GM18867 (cell line): ENCODE measurements at regions not wholly inside any gene's neighbourhood (a gene's known extent, or its start where the extent isn't known, plus 50 kb on each side); places are given as distances from the start of the nearest gene placed in this dataset.
"Not testable (repeated sequence)": the region's sequence is repeated elsewhere in the genome, so short reads cannot be mapped to it uniquely, and the experiment has no call there.

ENCODE experiments used
- ATAC-seq: cut with Tn5 transposase; IDR thresholded peaks from one replicate; pipeline ENCODE4 v1.9.1; 2021; ENCODE audit warnings: mild to moderate bottlenecking, moderate library complexity; ENCODE audit not compliant: unreplicated experiment

DNA sequence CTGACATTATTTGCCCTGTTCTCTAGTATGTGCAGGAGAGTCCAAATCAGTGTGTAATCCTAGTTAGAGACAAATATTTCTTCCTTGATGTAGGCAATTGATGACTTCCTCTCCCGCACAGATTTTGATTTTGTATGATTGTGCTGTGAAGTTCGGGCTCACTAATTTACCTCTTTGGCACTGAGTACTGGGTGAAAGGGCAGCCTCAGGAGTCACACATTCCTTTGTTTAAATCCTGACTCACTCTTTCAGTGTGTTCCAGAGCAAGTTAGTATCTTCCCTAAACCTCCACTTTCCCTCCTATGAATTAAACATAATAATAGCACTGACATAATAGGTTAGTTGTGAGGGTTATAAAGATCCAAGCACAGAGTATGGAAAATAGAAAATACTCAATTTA is 269.7 kb downstream of the ISL1 start:
- no peak for ATAC-seq

GRCh38 chr5:51657340-51658240 is 274.3 kb downstream of the ISL1 start:
- no peak for ATAC-seq

GRCh38 chr5:51661646-51662265 is 278.5 kb downstream of the ISL1 start:
- no peak for ATAC-seq

- ATAC-seq: no peak
These were observed 281.4 kb downstream of the ISL1 start for GRCh38 chr5:51664491-51665250.

DNA sequence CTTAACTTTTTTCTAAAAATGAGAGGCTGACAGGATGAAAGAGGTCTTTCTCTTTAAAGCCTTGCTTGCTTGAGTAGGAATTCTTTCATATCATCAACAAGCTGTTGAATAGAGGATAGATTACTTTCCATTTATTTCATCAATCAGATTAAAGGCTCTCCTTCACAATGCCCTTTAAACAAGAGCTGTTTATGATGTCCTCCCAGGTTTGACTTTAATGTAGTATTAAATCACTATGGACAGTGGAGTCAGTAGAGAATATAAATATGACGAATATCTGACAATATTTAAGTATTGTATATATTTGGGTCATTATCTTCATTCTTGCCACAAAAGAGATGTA is 282.0 kb downstream of the ISL1 start:
- no peak for ATAC-seq

DNA sequence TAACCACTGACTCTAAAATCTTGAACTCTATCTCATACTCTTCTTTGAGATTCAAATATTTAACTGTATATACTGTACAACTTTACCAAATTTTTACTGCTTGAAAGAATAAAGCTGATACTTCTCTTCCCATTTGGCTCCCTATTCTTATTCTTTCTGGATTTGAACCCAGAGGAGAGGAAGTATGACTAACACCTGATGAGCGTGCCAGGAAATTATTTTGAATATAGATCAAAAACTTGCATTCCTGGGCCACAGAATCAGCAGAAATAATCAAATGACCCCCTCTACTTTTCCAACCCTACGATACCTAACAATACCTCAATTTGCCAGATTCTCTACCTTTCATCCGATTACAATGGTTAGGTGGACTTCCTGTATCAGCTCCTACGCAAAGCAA is 285.8 kb downstream of the ISL1 start:
- no peak for ATAC-seq

- ATAC-seq: no peak
These were observed 295.1 kb downstream of the ISL1 start for GRCh38 chr5:51678330-51678729.

DNA sequence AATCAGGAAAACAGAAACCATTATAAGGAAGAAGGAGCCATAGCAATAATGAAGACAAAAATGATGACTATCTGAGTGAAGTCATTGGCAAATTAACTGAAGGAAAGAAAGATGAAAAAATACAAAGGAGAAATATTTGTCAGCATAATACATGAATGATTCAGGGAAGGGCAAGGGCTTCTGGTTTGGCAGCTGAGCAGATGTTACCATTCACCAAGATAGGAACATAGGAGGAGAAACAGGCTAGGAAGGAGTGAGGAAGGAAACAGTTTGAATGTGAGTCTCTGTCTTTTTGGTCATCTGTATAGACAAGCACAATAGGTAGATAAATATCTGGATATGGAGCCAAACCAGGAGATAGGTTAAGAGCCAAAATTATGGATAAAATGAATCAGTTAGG is 296.0 kb downstream of the ISL1 start:
- no peak for ATAC-seq

- no peak for ATAC-seq
These were observed 301.6 kb downstream of the ISL1 start for GRCh38 chr5:51684794-51685355.

- ATAC-seq: peak; percentile 56
These were observed 302.2 kb downstream of the ISL1 start for GRCh38 chr5:51685419-51685818.

- ATAC-seq: no peak
These were observed 303.4 kb downstream of the ISL1 start for GRCh38 chr5:51686622-51687021.

DNA sequence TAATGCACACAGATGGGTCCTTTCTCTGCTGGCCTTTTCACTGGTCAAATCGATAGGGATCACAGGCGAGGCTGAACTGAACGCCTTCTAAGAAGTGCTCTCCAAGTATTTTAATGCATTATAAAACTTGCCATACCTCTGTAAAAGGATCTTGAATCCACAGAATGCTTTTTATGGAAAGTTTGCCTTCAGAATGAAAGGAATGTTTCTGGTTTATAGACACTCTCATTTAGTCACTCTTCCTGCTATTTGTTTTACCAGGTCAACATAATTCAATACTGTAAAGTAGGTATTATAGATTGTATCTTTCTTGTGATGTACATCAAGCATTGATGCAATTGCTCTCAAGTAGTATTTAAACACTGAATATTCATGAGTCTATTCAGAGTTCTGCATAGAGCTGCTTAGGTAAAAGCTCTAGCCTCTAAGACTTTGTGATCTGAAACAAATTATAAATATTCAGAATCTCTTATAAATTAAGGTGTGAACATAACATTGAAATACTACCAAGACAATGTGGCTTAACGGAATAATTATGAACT is 308.4 kb downstream of the ISL1 start:
- ATAC-seq: no peak

GRCh38 chr5:51694826-51695225 is 311.6 kb downstream of the ISL1 start:
- ATAC-seq: no peak

GRCh38 chr5:51696122-51696521 is 312.9 kb downstream of the ISL1 start:
- no peak for ATAC-seq

DNA sequence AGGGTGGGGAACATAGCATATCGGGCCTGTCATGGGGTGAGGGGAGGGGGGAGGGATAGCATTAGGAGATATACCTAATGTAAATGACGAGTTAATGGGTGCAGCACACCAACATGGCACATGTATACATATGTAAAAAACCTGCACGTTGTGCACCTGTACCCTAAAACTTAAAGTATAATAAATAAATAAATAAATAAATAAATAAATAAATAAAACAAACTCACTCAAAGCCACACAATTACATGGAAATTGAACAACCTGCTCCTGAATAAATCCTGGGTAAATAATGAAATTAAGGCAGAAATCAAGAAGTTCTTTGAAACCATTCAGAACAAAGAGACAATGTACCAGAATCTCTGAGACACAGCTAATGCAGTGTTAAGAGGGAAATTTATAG is 318.8 kb downstream of the ISL1 start:
- ATAC-seq: not testable (repeated sequence)

DNA sequence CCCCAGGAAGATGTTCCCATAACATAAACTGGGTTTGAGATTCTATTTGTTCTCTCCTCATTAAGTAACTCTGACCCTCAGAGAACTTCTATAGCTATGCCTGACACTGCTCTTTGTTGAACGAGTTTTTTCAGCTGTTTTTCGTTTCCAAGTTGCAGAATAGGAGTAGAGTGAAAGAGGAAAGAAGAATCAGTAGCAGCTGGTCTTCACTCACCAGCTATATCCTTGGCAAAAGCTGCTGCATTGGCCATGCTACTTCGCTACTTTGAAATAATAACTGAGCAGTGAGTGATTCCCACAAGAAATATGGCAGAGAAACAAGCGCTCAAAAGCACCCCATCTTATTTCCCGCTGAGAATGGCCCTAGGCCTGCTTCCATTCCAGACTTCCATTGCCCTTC is 329.0 kb downstream of the ISL1 start:
- ATAC-seq: no peak

DNA sequence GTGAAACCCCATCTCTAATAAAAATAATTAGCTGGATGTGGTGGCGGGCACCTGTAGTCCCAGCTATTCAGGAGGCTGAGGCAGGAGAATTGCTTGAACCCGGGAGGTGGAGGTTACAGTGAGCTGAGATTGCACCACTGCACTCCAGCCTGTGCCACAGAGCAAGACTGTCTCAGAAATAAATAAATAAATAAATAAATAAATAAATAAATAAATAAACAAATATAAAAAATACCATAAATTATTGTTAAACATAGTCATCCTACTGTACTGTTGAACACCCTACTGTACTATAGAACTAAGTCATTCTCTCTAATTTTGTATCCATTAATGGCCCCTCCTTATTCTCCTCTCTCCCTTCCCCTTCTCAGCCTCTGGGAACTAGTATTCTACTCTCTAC is 332.2 kb downstream of the ISL1 start:
- not testable (repeated sequence) for ATAC-seq

DNA sequence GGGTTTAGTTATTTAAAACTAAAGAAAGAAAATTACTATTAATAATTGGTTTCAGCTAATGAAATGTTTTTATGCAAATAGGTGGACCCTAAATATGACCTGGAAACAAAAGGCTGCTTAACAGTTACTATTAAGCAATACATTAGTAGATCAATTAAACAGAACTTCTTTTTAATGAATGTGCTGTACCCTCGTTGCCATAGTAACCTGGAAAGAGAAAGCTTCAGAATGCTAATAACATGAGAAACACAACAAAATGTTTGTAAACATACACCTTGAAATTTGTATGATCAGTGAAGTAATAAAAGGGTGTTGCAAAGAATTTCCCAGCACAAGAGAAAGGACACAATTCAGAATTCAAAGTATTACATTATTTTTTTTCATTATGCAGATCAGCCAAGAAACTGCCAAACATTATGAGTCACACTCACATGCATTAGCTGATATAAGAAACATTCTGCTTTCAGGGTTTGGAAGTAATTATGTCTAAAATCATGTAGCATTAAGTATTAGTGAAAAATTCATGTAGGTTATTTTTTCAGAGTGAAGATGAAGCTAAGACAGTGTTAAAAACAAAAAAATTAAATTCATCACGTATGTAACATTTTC is 348.3 kb downstream of the ISL1 start:
- no peak for ATAC-seq

- no peak for ATAC-seq
These were observed 349.1 kb downstream of the ISL1 start for GRCh38 chr5:51732304-51732703.

DNA sequence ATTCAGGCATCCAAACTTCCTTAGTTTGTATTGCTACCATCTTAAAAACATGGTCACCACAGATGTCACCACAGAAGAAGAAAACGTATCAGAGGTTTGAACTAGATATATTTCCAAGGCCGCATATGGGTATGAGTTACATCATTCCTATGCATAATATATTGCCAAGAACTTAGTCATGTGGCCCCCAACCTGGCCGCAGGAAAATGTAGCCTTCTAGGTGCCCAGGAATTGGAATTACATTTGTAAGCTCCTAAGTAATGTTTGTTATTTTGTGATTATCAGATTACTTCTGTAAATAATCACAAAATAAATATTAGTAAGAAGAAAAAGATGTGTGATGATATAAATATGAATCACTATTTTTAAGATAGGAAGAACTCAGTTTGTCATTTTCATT is 351.4 kb downstream of the ISL1 start:
- no peak for ATAC-seq

GRCh38 chr5:51746023-51746422 is 362.8 kb downstream of the ISL1 start:
- no peak for ATAC-seq
